RPMI7951 (cell line): ENCODE measurements at regions not wholly inside any gene's neighbourhood (a gene's known extent, or its start where the extent isn't known, plus 50 kb on each side); places are given as distances from the start of the nearest gene placed in this dataset.

Source experiments
- DNase-seq: peaks from one replicate; pipeline ENCODE4 v3.0.0-alpha.2; 2012; ENCODE audit warnings: low read depth

GRCh38 chr3:14307656-14308302 lies 94.6 kb upstream of the SLC6A6 start:
- no peak for DNase-seq

DNA sequence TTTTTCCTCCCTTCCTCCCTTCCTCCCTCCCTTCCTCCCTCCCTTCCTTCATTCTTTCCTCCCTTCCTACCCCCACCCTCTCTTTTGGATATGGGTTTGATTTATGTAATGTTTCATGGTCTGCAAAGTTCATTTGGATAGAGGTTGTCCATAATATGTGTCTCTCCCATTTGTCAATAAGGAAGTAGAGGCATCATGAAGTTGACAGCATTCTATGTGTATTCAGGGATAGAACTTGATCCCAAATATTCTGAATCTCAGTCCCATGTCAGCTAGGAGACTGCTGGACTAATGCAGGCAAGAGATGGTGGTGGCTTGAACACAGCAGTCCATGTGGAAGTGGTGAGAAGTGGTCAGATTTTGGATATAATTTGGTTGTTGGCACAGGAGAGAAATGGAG lies 90.7 kb upstream of the SLC6A6 start:
- DNase-seq: no peak

DNA sequence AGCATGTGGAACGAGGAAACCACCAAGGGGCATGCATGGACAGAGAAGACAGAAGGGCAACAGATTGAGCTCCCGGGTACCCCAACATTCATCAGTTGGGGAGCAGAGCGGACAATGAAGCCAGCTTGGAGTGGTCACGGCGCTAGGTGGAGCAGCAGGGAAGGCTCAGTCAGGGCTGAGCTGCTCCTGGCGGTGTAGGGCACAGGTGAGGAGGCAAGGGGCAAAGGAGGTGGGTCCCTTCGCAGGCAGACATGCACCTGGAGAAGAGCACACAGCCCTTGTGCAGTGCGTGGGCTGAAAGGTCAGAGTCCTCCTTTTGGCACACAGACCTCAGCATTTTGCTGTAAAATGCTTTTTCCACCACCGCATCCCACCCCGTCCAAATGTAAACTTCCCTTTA lies 90.0 kb upstream of the SLC6A6 start:
- no peak for DNase-seq

DNA sequence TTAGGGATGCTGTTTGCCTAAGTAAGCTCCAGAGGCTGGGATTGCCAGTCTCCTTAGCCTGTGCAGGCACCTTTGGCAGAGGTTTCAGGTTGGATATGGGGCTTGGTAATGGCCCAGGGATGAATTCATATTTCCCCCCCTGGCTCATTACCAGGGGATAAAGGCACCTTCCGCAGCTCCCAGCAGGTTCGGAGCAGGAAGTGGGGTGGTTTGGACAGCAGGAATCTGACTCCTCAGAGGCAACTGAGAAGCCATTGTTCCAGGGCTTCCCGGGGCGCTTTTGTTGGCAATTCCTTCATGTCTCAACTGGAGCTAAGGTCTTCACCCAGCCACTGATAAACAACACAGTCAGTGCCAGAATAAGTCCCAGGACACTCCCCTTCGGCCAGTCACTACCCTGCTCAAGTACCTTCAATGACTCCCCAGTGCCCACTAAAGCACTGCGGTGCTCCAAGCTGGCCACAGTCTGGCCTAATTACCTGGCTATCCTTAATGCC lies 85.3 kb upstream of the SLC6A6 start:
- peak; percentile 49 for DNase-seq

DNA sequence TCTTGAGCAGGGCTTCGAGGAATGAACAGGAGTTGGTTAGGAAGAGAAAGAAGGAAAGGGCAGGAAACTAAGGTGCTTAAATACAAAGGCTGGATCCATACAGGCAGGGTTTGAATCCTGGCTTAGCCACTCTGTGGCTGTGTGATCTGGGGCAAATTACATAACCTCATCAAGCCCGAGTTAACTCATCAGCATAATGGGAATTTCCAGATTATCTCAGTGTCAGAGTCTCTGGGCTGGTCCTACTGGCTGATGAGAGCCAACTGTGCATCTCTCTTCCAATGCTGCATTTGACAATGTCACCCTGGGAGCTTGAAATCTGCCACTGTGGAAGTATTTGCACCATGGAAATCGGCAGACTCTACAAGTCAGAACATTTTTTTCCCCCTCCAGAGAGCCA lies 83.8 kb upstream of the SLC6A6 start:
- DNase-seq: peak; percentile 10

- peak; percentile 70 for DNase-seq
Observed at GRCh38 chr3:14319654-14320182, 82.7 kb upstream of the SLC6A6 start.

DNA sequence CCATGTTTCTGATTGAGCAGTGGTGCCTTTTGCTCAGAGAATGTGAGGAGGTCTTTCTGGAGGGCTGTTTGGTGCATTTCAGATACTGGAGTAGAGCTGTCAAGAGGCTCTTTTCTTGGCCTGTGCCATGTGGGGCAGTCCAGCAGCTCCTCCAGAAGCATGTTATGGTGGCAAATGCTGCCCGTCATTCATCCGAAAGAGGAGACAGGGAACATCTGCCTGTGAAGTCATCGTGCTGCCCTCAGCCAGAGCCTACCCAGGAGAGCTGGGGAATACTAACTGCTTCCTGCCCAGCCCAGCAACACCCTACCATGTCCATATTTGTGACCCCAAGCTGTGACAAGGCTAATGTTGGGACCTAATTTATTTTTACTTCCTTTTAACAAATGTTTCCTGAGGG lies 82.2 kb upstream of the SLC6A6 start:
- no peak for DNase-seq

DNA sequence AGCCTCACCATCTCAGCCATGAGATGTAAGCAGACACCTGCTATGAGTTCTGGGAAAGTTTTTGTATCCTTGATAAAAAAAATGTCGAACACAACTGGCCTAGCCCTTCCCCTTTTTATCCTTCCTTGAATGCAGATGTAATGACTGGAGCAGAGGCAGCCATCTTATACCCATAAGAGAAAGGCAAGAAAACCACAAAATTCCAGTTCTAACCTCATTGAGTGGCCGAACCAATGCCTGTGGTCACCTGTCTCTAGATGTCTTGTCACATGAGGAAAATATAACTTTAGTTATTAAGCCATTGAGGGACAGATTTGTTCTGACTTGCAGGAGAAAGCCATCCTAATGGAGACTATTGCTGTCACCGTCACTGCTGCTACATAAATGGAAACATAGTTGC lies 80.4 kb upstream of the SLC6A6 start:
- peak; percentile 21 for DNase-seq

DNA sequence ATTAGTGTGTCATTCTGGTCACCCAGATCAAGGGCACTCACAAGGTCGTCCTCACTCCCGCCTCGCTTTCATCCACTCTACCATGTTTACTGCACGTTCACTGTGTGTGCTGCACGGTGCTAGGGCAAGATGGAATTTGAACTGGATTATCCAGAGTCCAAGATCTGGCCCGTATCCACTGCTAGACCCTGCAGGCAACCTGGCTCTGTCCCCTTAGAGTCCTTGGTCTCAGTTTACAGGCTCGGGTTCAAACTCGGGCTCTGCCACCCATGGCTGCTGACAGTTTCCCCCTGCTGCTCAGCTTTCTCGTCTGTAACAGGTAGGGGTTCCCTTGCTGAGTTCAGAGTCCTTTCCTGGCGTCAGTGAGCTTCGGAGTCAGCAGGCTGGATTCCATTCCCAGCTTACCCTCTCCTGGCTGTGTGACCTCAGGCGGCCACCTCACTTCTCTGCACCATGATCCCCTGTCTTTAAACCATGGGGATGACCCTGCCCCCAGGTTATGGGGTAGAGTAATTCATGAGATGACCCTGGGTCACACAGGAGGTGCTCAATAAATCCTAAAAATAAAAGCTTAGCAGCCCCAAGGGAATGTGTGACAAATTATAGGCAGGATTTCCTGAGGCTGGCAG lies 79.6 kb upstream of the SLC6A6 start:
- DNase-seq: peak; percentile 65

DNA sequence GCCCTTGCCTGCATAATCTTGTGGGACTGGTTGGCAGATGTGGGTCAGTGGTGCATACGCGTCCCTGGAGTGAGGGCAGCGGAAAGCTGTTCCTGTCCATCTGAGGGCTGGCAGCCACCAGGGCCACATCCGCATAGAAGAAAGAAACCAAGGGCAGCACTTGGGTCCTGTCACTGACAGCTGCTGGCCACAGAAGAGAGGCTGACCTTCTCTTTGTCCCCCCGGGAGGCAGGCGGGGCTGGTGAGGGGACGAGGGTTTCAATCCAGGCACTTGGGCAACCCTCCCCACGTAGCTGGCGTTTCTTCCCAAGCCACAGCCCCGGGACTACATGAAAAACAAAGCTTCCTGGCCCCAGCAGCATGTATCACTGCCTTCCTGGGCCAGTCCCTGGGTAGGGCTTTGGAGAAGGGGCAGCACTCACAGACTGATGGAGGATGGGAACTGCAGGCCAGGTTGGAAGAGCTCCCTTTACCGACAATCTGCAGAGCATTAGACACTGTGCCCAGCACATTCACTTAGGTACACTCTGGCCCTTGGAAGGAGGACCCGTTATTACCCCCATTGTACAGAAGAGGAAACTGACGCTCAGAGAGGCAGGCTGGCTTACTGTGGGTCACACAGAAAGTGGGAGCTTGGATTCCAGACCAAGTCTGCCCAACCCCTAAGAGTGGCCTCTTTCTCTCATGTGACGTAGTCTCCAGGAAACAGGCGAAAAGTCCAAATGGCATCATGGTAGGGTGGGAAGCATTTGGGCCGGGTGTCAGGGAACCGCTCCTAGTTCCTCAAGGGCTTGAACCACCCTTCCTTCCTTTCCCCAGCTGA lies 78.8 kb upstream of the SLC6A6 start:
- peak; percentile 70 for DNase-seq

- peak; percentile 82 for DNase-seq
Observed at GRCh38 chr3:14324224-14324944, 78.0 kb upstream of the SLC6A6 start.

DNA sequence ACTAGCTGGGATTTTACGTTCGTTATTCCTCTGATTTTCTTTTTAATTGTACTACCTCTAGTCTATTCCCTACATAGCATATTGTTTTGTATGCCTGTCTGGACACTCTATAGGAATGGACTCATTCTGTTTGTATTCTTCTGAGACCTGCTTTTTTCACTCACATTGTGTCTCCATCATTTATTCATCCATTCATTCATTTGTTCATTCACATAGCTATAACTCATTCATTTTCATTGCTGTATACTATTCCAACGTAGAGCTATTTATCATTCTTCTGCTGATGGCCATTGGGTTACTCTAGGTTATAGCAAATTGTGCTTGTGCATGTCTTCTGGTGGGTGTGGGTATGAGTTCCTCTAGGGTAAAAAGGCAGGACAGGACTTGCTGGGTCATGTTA lies 74.0 kb upstream of the SLC6A6 start:
- no peak for DNase-seq

- peak; percentile 77 for DNase-seq
Observed at GRCh38 chr3:14329116-14329830, 73.1 kb upstream of the SLC6A6 start.

DNA sequence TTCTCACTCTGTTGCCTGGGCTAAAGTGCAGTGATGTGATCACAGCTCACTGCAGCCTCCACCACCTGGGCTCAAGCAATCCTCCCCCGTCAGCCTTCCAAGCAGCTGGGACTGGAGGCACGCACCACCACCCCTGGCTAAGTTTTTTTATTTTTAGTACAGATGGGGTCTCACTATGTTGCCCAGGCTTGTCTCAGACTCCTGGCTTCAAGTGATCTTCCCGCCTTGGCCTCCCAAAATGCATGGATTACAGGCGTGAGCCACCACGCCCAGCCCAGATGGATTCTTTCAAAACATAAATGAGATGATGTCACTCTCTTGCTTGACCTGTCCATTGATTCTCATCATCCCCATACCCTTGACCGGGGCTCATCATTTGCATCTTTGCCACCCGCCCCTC lies 72.6 kb upstream of the SLC6A6 start:
- DNase-seq: no peak

DNA sequence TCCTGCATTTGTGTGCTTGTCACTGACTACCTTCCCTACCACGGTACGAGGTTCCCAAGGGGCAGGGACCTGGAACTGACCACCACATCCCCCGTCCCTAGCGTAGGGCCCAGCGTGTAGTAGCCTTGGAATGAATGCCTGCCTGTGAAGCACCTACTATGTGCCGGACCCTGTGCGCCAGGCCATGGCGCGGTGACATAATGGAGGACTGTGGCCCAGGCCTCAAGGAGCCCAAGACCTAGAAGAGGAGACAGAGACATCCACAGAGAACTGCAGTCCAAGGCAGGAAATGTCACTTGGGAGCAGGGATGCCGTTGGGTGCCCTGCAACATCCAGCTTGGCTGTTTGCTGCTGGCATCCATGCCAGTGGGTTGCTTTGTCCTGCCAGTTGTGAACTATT lies 71.9 kb upstream of the SLC6A6 start:
- no peak for DNase-seq

DNA sequence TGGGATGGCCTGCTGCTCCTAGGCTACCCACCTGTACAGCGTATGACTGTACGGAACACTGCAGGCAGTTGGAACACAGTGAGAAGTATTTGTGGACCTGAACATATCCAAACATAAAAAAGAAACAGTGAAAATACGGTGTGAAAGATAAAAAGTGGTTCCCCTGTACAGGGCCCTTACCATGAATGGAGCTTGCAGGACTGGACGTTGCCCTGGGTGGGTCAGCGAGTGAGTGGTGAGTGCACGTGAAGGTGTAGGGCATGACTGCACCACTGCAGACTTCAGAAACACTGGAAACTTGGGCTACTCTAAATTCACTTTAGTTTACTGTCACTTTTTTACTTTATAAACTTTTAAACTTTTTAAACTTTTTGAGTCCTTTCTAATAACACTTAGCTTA lies 71.2 kb upstream of the SLC6A6 start:
- DNase-seq: no peak

DNA sequence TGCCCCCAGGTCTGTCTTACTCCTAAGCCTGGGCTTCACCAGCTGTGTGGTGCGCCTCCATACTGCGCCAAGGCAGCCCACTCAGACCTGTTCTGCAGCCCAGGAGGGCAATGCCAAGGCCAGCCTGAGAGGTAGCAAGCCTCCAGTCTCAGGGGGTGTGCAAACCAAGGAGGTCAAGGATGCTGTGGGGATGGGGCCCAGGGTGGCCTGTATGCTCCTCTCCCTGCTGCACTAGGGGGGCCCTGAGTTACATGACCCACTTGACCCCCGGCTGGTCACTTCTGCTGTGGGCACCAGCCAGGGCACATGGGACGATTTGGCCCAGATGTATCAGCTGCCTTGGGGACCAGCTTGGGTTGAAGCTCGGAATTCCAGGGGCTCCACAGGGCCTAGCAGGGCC lies 70.0 kb upstream of the SLC6A6 start:
- no peak for DNase-seq

GRCh38 chr3:14333215-14333614 lies 69.2 kb upstream of the SLC6A6 start:
- no peak for DNase-seq

- DNase-seq: no peak
Observed at GRCh38 chr3:14333621-14334020, 68.8 kb upstream of the SLC6A6 start.

DNA sequence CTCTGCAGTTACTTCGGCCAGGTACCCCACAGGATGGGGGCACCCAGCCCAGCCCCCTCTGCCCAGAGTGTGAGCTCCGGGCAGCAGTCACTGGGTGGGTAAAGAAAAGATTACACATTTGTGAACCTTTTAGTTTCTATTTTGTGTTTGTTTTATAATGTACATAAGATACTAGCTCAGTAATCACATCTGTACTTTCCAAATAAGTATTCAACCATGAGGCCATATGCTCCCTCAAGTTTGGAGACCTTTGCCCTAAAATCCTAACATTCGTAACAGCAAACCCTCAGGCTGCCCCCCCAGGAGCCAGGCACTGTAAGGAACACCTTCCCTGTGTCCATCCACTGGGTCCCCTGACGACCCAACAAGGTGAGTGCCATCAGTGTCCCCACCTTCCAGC lies 68.3 kb upstream of the SLC6A6 start:
- DNase-seq: no peak

DNA sequence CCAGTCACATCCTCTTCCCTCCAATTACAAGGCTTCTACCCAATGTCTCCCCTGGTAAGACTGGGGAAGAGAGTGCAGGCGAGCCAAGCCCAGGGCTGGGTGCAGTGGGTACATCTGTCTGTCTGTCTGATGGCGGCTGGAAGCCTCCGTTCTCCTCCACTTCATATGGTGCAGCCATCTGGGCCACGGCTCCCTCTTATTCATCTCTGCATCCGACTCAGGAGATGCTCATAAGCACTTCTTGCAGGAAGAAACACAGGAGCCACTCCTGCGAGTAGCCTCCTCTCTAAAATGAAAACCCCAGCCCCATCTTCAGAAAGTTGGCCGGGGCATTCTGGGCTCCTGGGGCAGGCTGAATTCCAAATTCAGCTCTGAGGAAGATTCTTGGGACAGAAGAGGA lies 67.5 kb upstream of the SLC6A6 start:
- DNase-seq: no peak
